ENCODE measurements at regions not wholly inside any gene's neighbourhood (a gene's known extent, or its start where the extent isn't known, plus 50 kb on each side); places are given as distances from the start of the nearest gene placed in this dataset.

GRCh38 chrX:97766501-97767095 lies 882.9 kb downstream of the RPA4 start:
- DNase-seq (ENCODE audit: low spot score), result no peak

- no peak for DNase-seq (ENCODE audit: low spot score)
These were observed 903.6 kb downstream of the RPA4 start for GRCh38 chrX:97787311-97787710.

GRCh38 chrX:97787849-97788248 lies 904.1 kb downstream of the RPA4 start:
- no peak for DNase-seq (ENCODE audit: low spot score)

- no peak for DNase-seq (ENCODE audit: low spot score)
These were observed 907.1 kb downstream of the RPA4 start for GRCh38 chrX:97790850-97791249.

- DNase-seq (ENCODE audit: low spot score), result no peak
These were observed 913.4 kb downstream of the RPA4 start for GRCh38 chrX:97797076-97797475.

- peak; percentile 25 for DNase-seq (ENCODE audit: low spot score)
These were observed 922.5 kb downstream of the RPA4 start for GRCh38 chrX:97806238-97806637.

GRCh38 chrX:97806946-97807345 lies 923.2 kb downstream of the RPA4 start:
- no peak for DNase-seq (ENCODE audit: low spot score)

- no peak for DNase-seq (ENCODE audit: low spot score)
These were observed 936.5 kb downstream of the RPA4 start for GRCh38 chrX:97820170-97820569.

- DNase-seq (ENCODE audit: low spot score), result no peak
These were observed 944.8 kb downstream of the RPA4 start for GRCh38 chrX:97828471-97828870.

- no peak for DNase-seq (ENCODE audit: low spot score)
These were observed 952.3 kb downstream of the RPA4 start for GRCh38 chrX:97835969-97836368.

GRCh38 chrX:97841544-97842179 lies 958.0 kb downstream of the RPA4 start:
- DNase-seq (ENCODE audit: low spot score), result no peak

- DNase-seq (ENCODE audit: low spot score), result no peak
These were observed 958.9 kb downstream of the RPA4 start for GRCh38 chrX:97842468-97843199.

GRCh38 chrX:97843200-97843811 lies 959.6 kb downstream of the RPA4 start:
- no peak for DNase-seq (ENCODE audit: low spot score)

- DNase-seq (ENCODE audit: low spot score), result no peak
These were observed 960.5 kb downstream of the RPA4 start for GRCh38 chrX:97844161-97844560.

GRCh38 chrX:97844943-97845342 lies 961.2 kb downstream of the RPA4 start:
- no peak for DNase-seq (ENCODE audit: low spot score)

- no peak for DNase-seq (ENCODE audit: low spot score)
These were observed 961.7 kb downstream of the RPA4 start for GRCh38 chrX:97845451-97845850.

- no peak for DNase-seq (ENCODE audit: low spot score)
These were observed 962.5 kb downstream of the RPA4 start for GRCh38 chrX:97846228-97846627.

GRCh38 chrX:97846718-97847237 lies 963.1 kb downstream of the RPA4 start:
- no peak for DNase-seq (ENCODE audit: low spot score)

- DNase-seq (ENCODE audit: low spot score), result no peak
These were observed 964.4 kb downstream of the RPA4 start for GRCh38 chrX:97847885-97848679.

- DNase-seq (ENCODE audit: low spot score), result no peak
These were observed 966.2 kb downstream of the RPA4 start for GRCh38 chrX:97849951-97850350.

GRCh38 chrX:97850911-97851310 lies 967.2 kb downstream of the RPA4 start:
- no peak for DNase-seq (ENCODE audit: low spot score)

GRCh38 chrX:97854086-97854485 lies 970.4 kb downstream of the RPA4 start:
- DNase-seq (ENCODE audit: low spot score), result no peak
